ENCODE measurements at regions not wholly inside any gene's neighbourhood (a gene's known extent, or its start where the extent isn't known, plus 50 kb on each side); places are given as distances from the start of the nearest gene placed in this dataset.
"Not testable (repeated sequence)": the region's sequence is repeated elsewhere in the genome, so short reads cannot be mapped to it uniquely, and the experiment has no call there.

- DNase-seq (ENCODE audit: low spot score) = no peak
Observed at GRCh38 chr5:20832204-20833080, 844.4 kb upstream of the CDH18 start.

GRCh38 chr5:20825951-20826350 is 838.0 kb upstream of the CDH18 start:
- not testable (repeated sequence) for DNase-seq (ENCODE audit: low spot score)

GRCh38 chr5:20797216-20797615 is 809.2 kb upstream of the CDH18 start:
- not testable (repeated sequence) for DNase-seq (ENCODE audit: low spot score)

GRCh38 chr5:20784755-20785154 is 796.8 kb upstream of the CDH18 start:
- DNase-seq (ENCODE audit: low spot score) = not testable (repeated sequence)

GRCh38 chr5:20783484-20783883 is 795.5 kb upstream of the CDH18 start:
- DNase-seq (ENCODE audit: low spot score) = not testable (repeated sequence)

- DNase-seq (ENCODE audit: low spot score) = not testable (repeated sequence)
Observed at GRCh38 chr5:20771338-20771737, 783.3 kb upstream of the CDH18 start.

GRCh38 chr5:20765074-20765473 is 777.1 kb upstream of the CDH18 start:
- not testable (repeated sequence) for DNase-seq (ENCODE audit: low spot score)

- not testable (repeated sequence) for DNase-seq (ENCODE audit: low spot score)
Observed at GRCh38 chr5:20759459-20759858, 771.5 kb upstream of the CDH18 start.

GRCh38 chr5:20752179-20752578 is 764.2 kb upstream of the CDH18 start:
- DNase-seq (ENCODE audit: low spot score) = not testable (repeated sequence)

- not testable (repeated sequence) for DNase-seq (ENCODE audit: low spot score)
Observed at GRCh38 chr5:20735715-20736114, 747.7 kb upstream of the CDH18 start.

GRCh38 chr5:20732223-20732622 is 744.2 kb upstream of the CDH18 start:
- DNase-seq (ENCODE audit: low spot score) = not testable (repeated sequence)

- DNase-seq (ENCODE audit: low spot score) = not testable (repeated sequence)
Observed at GRCh38 chr5:20721286-20721685, 733.3 kb upstream of the CDH18 start.

GRCh38 chr5:20711520-20712155 is 723.6 kb upstream of the CDH18 start:
- DNase-seq (ENCODE audit: low spot score) = not testable (repeated sequence)

GRCh38 chr5:20707634-20708033 is 719.6 kb upstream of the CDH18 start:
- DNase-seq (ENCODE audit: low spot score) = not testable (repeated sequence)

- no peak for DNase-seq (ENCODE audit: low spot score)
Observed at GRCh38 chr5:20694121-20694520, 706.1 kb upstream of the CDH18 start.

GRCh38 chr5:20692913-20693312 is 704.9 kb upstream of the CDH18 start:
- DNase-seq (ENCODE audit: low spot score) = no peak

- DNase-seq (ENCODE audit: low spot score) = no peak
Observed at GRCh38 chr5:20683241-20683940, 695.4 kb upstream of the CDH18 start.

- no peak for DNase-seq (ENCODE audit: low spot score)
Observed at GRCh38 chr5:20680718-20681302, 692.8 kb upstream of the CDH18 start.

- no peak for DNase-seq (ENCODE audit: low spot score)
Observed at GRCh38 chr5:20678814-20679298, 690.9 kb upstream of the CDH18 start.

- DNase-seq (ENCODE audit: low spot score) = no peak
Observed at GRCh38 chr5:20678386-20678785, 690.4 kb upstream of the CDH18 start.

- DNase-seq (ENCODE audit: low spot score) = no peak
Observed at GRCh38 chr5:20660588-20660987, 672.6 kb upstream of the CDH18 start.

GRCh38 chr5:20656262-20656661 is 668.3 kb upstream of the CDH18 start:
- no peak for DNase-seq (ENCODE audit: low spot score)
